MM.1S (cell line): ENCODE measurements at regions not wholly inside any gene's neighbourhood (a gene's known extent, or its start where the extent isn't known, plus 50 kb on each side); places are given as distances from the start of the nearest gene placed in this dataset.

Source experiments
- CTCF ChIP-seq: fragments of 300-600 bp; sonication (generic); IDR thresholded peaks from 2 replicates; pipeline ENCODE4 v1.5.1; 2016; ENCODE audit warnings: antibody characterized with exemption, low read length, mixed read lengths
- EZH2 ChIP-seq: fragments of 300-600 bp; sonication (generic); optimal IDR thresholded peaks from 2 replicates; pipeline ENCODE3; 2017; ENCODE audit warnings: low read depth, mild to moderate bottlenecking, antibody characterized with exemption, low read length, mixed read lengths

GRCh38 chr6:169406034-169406433 lies 152.4 kb upstream of the THBS2 start:
- TF ChIP-seq CTCF = no peak
- no peak for TF ChIP-seq EZH2
